ENCODE measurements at regions not wholly inside any gene's neighbourhood (a gene's known extent, or its start where the extent isn't known, plus 50 kb on each side); places are given as distances from the start of the nearest gene placed in this dataset.

DNA sequence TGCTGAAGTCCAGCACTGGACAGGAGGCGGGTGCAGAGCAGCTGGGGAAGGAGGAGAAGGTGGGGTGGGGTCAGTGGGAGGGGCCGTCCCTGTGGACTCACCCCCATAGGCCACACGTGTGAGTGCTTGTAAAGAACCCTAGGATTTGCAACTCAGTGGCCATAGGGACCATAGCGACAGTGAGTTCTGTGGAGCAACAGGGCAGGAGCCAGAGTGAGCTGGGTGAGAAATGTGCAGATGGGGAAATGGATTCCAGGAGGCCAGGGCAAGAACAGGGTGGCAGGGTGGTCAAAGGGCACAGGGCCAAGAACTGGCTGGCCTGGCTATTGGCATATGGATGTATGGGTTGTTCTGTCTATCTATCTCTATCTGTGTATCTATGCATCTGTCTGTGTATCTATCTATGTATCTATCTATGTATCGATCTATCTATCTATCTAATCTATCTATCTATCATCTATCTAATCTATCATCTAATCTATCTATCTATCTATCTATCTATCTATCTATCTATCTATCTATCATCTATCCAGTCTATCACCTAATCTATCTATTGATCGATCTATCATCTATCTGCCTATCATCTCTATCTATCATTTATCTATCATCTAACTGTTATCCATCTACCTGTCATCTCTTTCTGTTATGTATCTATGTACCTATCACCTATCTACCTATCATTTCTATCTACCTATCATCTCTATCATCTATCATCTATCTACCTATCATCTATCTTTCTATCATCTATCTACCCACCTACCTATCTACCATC is 889.0 kb downstream of the TBC1D22A start:
- Histone ChIP-seq H3K27ac (no peak overlapping the region), H3K9me3 (no peaks in the 10 kb centered on the region), H3K36me3 (no peaks in the 10 kb centered on the region), H3K27me3 (no peaks in the 10 kb centered on the region), H3K4me1 (ENCODE audit: insufficient read depth) (no peaks in the 10 kb centered on the region), H3K4me3 (no peak overlapping the region)
- intact Hi-C loops (cut with DNase I), result no loop called here
- 70 to 81% (median 78%) methylated on average over 6 of the region's 6 CpGs for WGBS, 3 donors
- DNase-seq, result no peak
- TF ChIP-seq, protein P1, sequence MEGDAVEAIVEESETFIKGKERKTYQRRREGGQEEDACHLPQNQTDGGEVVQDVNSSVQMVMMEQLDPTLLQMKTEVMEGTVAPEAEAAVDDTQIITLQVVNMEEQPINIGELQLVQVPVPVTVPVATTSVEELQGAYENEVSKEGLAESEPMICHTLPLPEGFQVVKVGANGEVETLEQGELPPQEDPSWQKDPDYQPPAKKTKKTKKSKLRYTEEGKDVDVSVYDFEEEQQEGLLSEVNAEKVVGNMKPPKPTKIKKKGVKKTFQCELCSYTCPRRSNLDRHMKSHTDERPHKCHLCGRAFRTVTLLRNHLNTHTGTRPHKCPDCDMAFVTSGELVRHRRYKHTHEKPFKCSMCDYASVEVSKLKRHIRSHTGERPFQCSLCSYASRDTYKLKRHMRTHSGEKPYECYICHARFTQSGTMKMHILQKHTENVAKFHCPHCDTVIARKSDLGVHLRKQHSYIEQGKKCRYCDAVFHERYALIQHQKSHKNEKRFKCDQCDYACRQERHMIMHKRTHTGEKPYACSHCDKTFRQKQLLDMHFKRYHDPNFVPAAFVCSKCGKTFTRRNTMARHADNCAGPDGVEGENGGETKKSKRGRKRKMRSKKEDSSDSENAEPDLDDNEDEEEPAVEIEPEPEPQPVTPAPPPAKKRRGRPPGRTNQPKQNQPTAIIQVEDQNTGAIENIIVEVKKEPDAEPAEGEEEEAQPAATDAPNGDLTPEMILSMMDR (IDR thresholded peaks at IDR 0.05), result no peak
- TF ChIP-seq POLR2A (IDR thresholded peaks at IDR 0.05) (no peak), EP300 (IDR thresholded peaks at IDR 0.05) (no peak)

DNA sequence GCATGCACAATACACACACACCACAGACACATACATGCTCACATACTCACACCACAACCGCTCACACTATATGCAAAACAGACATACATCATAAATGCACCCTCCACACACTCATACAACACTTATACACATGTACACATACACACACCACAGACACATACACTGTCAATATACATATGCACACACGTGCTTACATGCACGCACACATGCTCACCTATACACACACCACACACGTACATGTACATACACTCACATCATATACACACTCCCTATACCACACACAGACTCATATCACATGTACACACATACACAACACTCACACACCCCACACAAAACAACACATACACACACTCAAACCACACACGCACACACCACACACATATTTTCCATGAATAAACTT is 885.3 kb downstream of the TBC1D22A start:
- DNase-seq, result no peak
- H3K27me3 ChIP-seq, result no peaks in the 10 kb centered on the region
- no peaks in the 10 kb centered on the region for H3K9me3 ChIP-seq
- intact Hi-C loops (cut with DNase I), result no loop called here
- TF ChIP-seq POLR2A (IDR thresholded peaks at IDR 0.05), result no peak
- TF ChIP-seq, protein P1 (IDR thresholded peaks at IDR 0.05), result no peak
- no peak for TF ChIP-seq EP300 (IDR thresholded peaks at IDR 0.05)
- H3K27ac ChIP-seq, result no peak overlapping the region
- WGBS, 3 donors, result 95 to 96% (median 95%) methylated on average over 5 of the region's 5 CpGs
- no peak overlapping the region for H3K4me3 ChIP-seq
- H3K36me3 ChIP-seq, result no peaks in the 10 kb centered on the region
- H3K4me1 ChIP-seq (ENCODE audit: insufficient read depth), result no peaks in the 10 kb centered on the region

DNA sequence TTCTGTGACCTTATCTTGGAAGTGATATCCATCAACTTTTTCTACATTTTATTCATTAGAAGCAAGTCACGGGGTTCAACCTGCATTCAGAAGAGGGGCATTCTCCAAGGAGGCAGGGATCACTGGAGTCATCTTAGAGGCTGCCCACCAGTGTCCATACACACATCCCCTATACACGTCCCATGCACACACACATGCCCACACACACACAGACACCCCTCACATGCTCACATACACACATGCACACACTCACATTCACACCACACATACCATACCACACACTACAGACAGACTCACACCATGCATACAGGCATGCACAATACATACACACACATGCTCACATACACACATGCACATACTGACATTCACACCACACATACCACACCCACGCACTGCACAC is 884.7 kb downstream of the TBC1D22A start:
- no peaks in the 10 kb centered on the region for H3K9me3 ChIP-seq
- intact Hi-C loops (cut with DNase I), result no loop called here
- no peaks in the 10 kb centered on the region for H3K36me3 ChIP-seq
- no peak overlapping the region for H3K4me3 ChIP-seq
- H3K4me1 ChIP-seq (ENCODE audit: insufficient read depth), result no peaks in the 10 kb centered on the region
- H3K27ac ChIP-seq, result no peak overlapping the region
- H3K27me3 ChIP-seq, result no peaks in the 10 kb centered on the region
- TF ChIP-seq, protein P1 (IDR thresholded peaks at IDR 0.05), result no peak
- TF ChIP-seq EP300 (IDR thresholded peaks at IDR 0.05) (no peak), POLR2A (IDR thresholded peaks at IDR 0.05) (no peak)
- no peak for DNase-seq
- WGBS, 3 donors, result 82 to 87% (median 85%) methylated on average over 3 of the region's 3 CpGs

DNA sequence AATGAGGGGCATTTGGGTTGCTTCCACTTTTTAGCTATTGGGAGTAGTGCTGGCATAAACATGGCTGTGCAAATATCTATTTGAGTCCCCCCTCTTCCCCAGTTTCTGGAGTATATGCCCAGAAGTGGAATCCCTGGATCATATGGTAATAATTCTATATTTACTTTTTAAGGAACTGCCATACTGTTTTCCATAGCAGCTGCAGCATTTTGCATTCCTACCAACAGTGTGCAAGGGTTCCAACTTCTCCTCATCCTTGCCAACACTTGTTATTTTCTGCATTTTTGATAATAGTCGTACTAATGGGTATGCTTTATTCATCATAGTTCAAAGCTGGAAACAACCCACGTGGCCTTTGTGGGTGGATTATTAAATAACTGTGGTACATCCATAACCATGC is 883.5 kb downstream of the TBC1D22A start:
- no peak for DNase-seq
- 50 to 65% (median 63%) methylated on average over 2 of the region's 2 CpGs for WGBS, 3 donors
- Histone ChIP-seq H3K4me3 (no peak overlapping the region), H3K9me3 (no peaks in the 10 kb centered on the region), H3K4me1 (ENCODE audit: insufficient read depth) (no peaks in the 10 kb centered on the region), H3K36me3 (no peaks in the 10 kb centered on the region), H3K27ac (no peak overlapping the region), H3K27me3 (no peaks in the 10 kb centered on the region)
- TF ChIP-seq EP300 (IDR thresholded peaks at IDR 0.05) (no peak), POLR2A (IDR thresholded peaks at IDR 0.05) (no peak)
- intact Hi-C loops (cut with DNase I), result no loop called here

DNA sequence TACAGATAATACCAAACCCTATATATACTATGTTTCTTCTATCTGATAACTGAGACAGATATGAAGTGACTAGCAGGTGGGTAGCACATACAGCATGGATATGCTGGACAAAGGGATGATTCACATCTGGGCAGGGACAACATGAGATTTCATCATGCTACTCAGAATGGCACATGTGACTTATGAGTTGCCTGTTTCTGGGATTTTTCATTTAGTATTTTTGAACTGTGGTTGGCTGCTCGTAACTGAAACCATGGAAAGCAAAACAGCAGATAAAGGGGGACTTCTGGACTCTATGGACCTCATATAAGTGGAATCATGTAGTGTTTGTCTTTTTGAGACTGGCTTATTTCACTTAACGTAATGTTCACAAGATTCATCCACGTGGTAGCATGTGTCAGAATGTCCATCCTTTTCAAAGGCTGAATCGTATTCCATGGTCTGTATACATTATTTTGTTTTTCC is 883.0 kb downstream of the TBC1D22A start:
- no peak overlapping the region for H3K27ac ChIP-seq
- DNase-seq, result no peak
- intact Hi-C loops (cut with DNase I), result no loop called here
- H3K9me3 ChIP-seq, result no peaks in the 10 kb centered on the region
- TF ChIP-seq POLR2A (IDR thresholded peaks at IDR 0.05), result no peak
- TF ChIP-seq, protein P1 (IDR thresholded peaks at IDR 0.05), result no peak
- no peak for TF ChIP-seq EP300 (IDR thresholded peaks at IDR 0.05)
- H3K27me3 ChIP-seq, result no peaks in the 10 kb centered on the region
- no peak overlapping the region for H3K4me3 ChIP-seq
- H3K4me1 ChIP-seq (ENCODE audit: insufficient read depth), result no peaks in the 10 kb centered on the region
- WGBS, 3 donors, result 75 to 86% (median 78%) methylated on average over 4 of the region's 4 CpGs
- no peaks in the 10 kb centered on the region for H3K36me3 ChIP-seq
